Thyroid gland (tissue), 4 donors: ENCODE measurements at regions not wholly inside any gene's neighbourhood (a gene's known extent, or its start where the extent isn't known, plus 50 kb on each side); places are given as distances from the start of the nearest gene placed in this dataset.

ENCODE experiments used
- CTCF ChIP-seq, 6 experiments: fragments of 200-600 bp in 3 of 6; fragments of 450-650 bp in 3 of 6; sonication (generic) in 3 of 6; IDR thresholded peaks; one replicate each; pipeline ENCODE4 v1.5.1; 2016 to 2019; ENCODE audit warnings: antibody characterized with exemption in 6 of 6, mild to moderate bottlenecking in 2 of 6, inconsistent platforms in 1 of 6, moderate library complexity in 1 of 6
- POLR2A ChIP-seq, 2 donors: fragments of 450-650 bp; IDR thresholded peaks; one replicate each; pipeline ENCODE4 v1.6.1; 2017; ENCODE audit warnings: antibody characterized with exemption in 2 of 2, mild to moderate bottlenecking in 2 of 2, moderate library complexity in 1 of 2

- TF ChIP-seq CTCF (IDR thresholded peaks at IDR 0.05) (no peak), POLR2A (IDR thresholded peaks at IDR 0.05) (no peak)
Observed at GRCh38 chr5:27652505-27652904, 614.1 kb upstream of the CDH9 start.
